ENCODE measurements at regions not wholly inside any gene's neighbourhood (a gene's known extent, or its start where the extent isn't known, plus 50 kb on each side); places are given as distances from the start of the nearest gene placed in this dataset.

- TF ChIP-seq CTCF (conservative IDR thresholded peaks at IDR 0.05; ENCODE audit: low read depth, low read length) = no peak
- no peak for TF ChIP-seq POLR2A (IDR thresholded peaks at IDR 0.05; ENCODE audit: low read depth, low read length)
- no peak for TF ChIP-seq MXI1 (IDR thresholded peaks at IDR 0.05; ENCODE audit: borderline replicate concordance, low read depth, low read length)
- TF ChIP-seq BHLHE40 (IDR thresholded peaks at IDR 0.05; ENCODE audit: low read depth, low read length) = no peak
- TF ChIP-seq CEBPB (IDR thresholded peaks at IDR 0.05; ENCODE audit: low read depth, low read length) = no peak
- TF ChIP-seq RAD21 (IDR thresholded peaks at IDR 0.05; ENCODE audit: low read length) = no peak
- TF ChIP-seq FOS (IDR thresholded peaks at IDR 0.05; ENCODE audit: low read depth, low read length) = no peak
- no peak for TF ChIP-seq RCOR1 (IDR thresholded peaks at IDR 0.05; ENCODE audit: insufficient replicate concordance, low read length)
- TF ChIP-seq USF2 (IDR thresholded peaks at IDR 0.05; ENCODE audit: low read depth, low read length) = no peak
- no peak for TF ChIP-seq MAZ (IDR thresholded peaks at IDR 0.05; ENCODE audit: borderline replicate concordance, low read depth, low read length)
Measured at GRCh38 chr2:16323126-16323520, 342.5 kb downstream of the CYRIA start.

All from IMR-90 (cell line).